HUES48 (cell line): ENCODE measurements at regions not wholly inside any gene's neighbourhood (a gene's known extent, or its start where the extent isn't known, plus 50 kb on each side); places are given as distances from the start of the nearest gene placed in this dataset.

Experiments used
- H3K27ac ChIP-seq: one replicate; pipeline ENCODE4 v1.7.0; 2013; ENCODE audit warnings: low read depth, low read length, inconsistent platforms
- H3K27me3 ChIP-seq: 2 replicates; pipeline ENCODE4 v1.6.1; 2013; ENCODE audit warnings: mild to moderate bottlenecking, low read length; ENCODE audit not compliant: control insufficient read depth, insufficient read depth
- H3K36me3 ChIP-seq: 2 replicates; pipeline ENCODE4 v1.6.1; 2013; ENCODE audit warnings: low read length; ENCODE audit not compliant: control insufficient read depth, insufficient read depth
- H3K4me1 ChIP-seq: 2 replicates; pipeline ENCODE4 v1.6.1; 2013; ENCODE audit warnings: mild to moderate bottlenecking, low read length; ENCODE audit not compliant: control insufficient read depth, insufficient read depth
- H3K4me3 ChIP-seq: 2 replicates; pipeline ENCODE4 v1.5.1; 2013; ENCODE audit warnings: mild to moderate bottlenecking, low read depth, low read length
- H3K9ac ChIP-seq: 2 replicates; pipeline ENCODE4 v1.6.1; 2013; ENCODE audit warnings: mild to moderate bottlenecking, low read depth, low read length, moderate library complexity
- H3K9me3 ChIP-seq: 2 replicates; pipeline ENCODE4 v1.6.1; 2013; ENCODE audit warnings: low read length; ENCODE audit not compliant: control insufficient read depth, insufficient read depth

DNA sequence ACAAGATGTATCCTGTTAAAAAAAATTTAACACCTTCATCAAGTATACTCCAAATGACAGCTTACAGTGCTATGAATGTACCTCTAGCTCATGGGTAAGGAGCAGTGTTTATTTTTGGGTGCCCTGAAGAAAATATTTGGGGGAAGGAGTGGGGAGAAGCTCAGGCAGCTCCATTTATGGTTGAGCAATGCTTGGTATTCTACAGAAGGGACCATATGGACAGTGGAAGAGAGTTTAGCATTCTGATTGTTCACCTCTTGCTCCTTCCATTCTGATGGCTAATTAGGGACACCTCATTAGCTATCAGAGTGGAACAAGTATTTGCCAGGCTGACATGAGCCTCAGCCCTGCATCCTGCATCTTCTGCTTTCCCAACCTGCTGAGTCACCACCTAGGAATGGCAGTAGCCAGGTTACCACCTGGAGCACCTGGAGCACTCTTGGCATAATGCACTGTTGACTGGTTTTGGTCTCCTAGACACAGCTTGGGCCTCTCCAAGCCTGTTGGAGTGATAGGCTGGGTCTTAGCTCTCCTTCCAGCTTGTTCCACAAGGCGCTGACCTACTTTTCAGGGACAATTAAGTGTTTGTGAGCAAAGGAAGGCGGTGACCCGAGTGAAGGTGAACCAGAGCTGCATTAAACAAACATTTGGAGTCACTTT, 62.0 kb upstream of the MACF1 start:
- no peaks in the 10 kb centered on the region for H3K27me3 ChIP-seq
- H3K9ac ChIP-seq = peak overlapping the region; percentile 30; the same call in 1 of the 2 replicates

GRCh38 chr1:39144924-39145323, 59.6 kb upstream of the MACF1 start:
- Histone ChIP-seq H3K9ac (no peak overlapping the region), H3K36me3 (no peaks in the 10 kb centered on the region; the same call in 1 of the 2 replicates), H3K27ac (no peak overlapping the region), H3K27me3 (no peaks in the 10 kb centered on the region), H3K4me1 (peaks cover 43% of the 10 kb centered on the region), H3K4me3 (no peak overlapping the region), H3K9me3 (no peaks in the 10 kb centered on the region)

More for the DNA sequence above, 62.0 kb upstream of the MACF1 start:
- Histone ChIP-seq H3K27ac (peak overlapping the region; percentile 80), H3K4me3 (no peak overlapping the region), H3K4me1 (peaks cover 28% of the 10 kb centered on the region), H3K9me3 (no peaks in the 10 kb centered on the region), H3K36me3 (no peaks in the 10 kb centered on the region; the same call in 1 of the 2 replicates)

DNA sequence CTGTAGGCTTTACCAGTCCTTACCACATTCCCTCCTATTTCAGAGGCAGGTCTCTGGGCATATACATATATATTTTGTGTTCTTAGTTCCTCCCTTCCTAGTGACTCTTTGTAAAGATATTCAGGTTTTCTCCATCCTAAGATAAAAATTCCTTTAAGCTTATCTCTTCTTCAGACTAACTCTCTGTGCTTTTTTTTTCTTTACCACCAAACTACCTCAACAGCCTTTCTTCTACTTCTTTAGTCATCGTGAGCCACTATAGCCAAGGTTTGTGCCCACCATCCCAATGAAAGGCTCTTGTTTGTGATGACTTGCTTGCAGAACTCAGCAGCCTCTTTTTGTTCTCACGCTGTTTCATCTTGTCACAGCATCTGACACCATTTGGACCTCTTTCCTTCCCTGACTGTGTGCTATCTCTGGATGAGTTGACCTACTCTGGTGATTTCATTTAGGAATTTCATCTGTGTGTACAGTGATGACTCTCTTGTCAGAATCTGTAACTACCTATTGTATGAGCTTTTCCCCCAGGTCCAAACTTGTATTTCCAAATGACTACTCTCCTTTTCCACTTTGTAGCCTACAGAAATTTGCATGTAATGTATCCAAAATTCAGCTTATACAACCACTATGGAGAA, 59.0 kb upstream of the MACF1 start:
- Histone ChIP-seq H3K36me3 (no peaks in the 10 kb centered on the region; the same call in 1 of the 2 replicates), H3K4me3 (no peak overlapping the region), H3K27ac (no peak overlapping the region), H3K9ac (no peak overlapping the region), H3K9me3 (no peaks in the 10 kb centered on the region), H3K4me1 (peaks cover 48% of the 10 kb centered on the region), H3K27me3 (no peaks in the 10 kb centered on the region)

GRCh38 chr1:39146681-39147080, 57.8 kb upstream of the MACF1 start:
- H3K4me3 ChIP-seq = no peak overlapping the region
- peaks cover 51% of the 10 kb centered on the region for H3K4me1 ChIP-seq
- no peak overlapping the region for H3K27ac ChIP-seq
- H3K9ac ChIP-seq = no peak overlapping the region
- H3K36me3 ChIP-seq = no peaks in the 10 kb centered on the region; the same call in 1 of the 2 replicates
- H3K27me3 ChIP-seq = no peaks in the 10 kb centered on the region
- no peaks in the 10 kb centered on the region for H3K9me3 ChIP-seq

DNA sequence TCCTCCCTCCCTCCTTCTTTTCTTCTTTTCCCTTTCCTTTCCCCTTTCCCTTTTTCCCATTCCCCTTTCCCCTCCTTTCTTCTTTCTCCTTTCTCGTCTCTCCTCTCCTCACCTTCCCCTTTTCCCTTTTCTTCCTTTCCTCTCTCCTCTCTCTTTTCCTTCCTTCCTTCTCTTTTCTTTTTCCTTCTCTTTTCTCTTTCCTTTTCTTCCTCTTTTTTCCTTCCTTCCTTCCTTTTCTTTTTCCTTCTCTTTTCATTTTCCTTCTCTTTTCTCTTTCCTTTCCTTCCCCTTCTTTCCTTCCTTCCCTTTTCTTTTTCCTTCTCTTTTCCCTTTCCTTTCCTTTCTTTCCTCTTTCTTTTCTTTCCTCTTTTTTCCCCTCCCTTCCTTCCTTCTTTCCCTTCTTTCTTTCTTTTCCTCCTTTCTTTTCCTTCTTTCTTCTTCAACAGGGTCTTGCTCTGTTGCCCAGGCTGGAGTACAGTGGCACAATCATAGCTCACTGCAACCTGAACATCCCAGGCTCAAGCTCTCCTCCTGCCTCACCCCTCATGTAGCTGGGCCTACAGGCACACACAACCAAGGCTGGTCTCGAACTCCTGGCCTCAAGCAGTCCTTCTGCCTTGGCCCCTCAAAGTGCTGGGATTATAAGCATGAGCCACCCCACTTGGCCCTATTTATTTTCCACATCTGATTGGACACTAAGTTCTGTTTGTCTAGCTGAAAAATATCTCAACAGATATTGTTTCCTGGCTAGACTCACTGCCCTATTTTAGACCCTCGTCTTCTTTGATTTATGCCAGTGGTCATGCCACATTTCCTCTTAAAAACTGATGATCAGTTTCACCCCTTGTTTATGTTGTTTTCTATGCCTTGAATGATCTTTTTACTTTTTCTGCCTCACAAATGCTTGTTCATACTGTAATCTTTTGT, 57.1 kb upstream of the MACF1 start:
- Histone ChIP-seq H3K9ac (no peak overlapping the region), H3K4me3 (no peak overlapping the region), H3K27ac (no peak overlapping the region), H3K4me1 (peaks cover 46% of the 10 kb centered on the region), H3K36me3 (no peaks in the 10 kb centered on the region; the same call in 1 of the 2 replicates), H3K27me3 (no peaks in the 10 kb centered on the region), H3K9me3 (no peaks in the 10 kb centered on the region)

DNA sequence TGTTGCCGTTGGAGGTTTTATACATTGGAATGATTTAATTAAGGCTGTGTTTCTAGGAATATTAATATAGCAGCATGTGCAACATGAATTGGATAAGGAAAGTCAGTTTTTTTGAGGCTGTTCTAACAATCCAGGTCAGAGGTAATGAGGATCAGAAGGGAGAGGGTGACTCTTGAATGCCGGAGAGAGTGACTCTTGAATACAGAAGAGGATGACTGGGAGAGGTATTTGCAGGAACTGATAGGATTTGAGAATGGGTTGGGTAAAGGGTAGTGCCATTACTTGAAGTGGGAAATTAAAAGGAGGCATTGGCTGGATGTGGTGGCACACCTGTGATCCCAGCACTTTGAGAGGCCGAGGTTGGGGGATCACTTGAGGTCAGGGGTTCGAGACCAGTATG, 55.6 kb upstream of the MACF1 start:
- H3K4me1 ChIP-seq = peaks cover 48% of the 10 kb centered on the region
- H3K9me3 ChIP-seq = no peaks in the 10 kb centered on the region
- H3K9ac ChIP-seq = no peak overlapping the region
- H3K27ac ChIP-seq = no peak overlapping the region
- no peaks in the 10 kb centered on the region for H3K27me3 ChIP-seq
- no peaks in the 10 kb centered on the region for H3K36me3 ChIP-seq
- H3K4me3 ChIP-seq = no peak overlapping the region

- no peaks in the 10 kb centered on the region for H3K36me3 ChIP-seq
- H3K9me3 ChIP-seq = no peaks in the 10 kb centered on the region
- no peak overlapping the region for H3K4me3 ChIP-seq
- no peak overlapping the region for H3K27ac ChIP-seq
- peaks cover 54% of the 10 kb centered on the region for H3K4me1 ChIP-seq
- no peaks in the 10 kb centered on the region for H3K27me3 ChIP-seq
- H3K9ac ChIP-seq = no peak overlapping the region
These were observed 55.0 kb upstream of the MACF1 start for GRCh38 chr1:39149509-39149908.

- no peak overlapping the region; the same call in 1 of the 2 replicates for H3K9ac ChIP-seq
These were observed 53.7 kb upstream of the MACF1 start for GRCh38 chr1:39150779-39151178.

DNA sequence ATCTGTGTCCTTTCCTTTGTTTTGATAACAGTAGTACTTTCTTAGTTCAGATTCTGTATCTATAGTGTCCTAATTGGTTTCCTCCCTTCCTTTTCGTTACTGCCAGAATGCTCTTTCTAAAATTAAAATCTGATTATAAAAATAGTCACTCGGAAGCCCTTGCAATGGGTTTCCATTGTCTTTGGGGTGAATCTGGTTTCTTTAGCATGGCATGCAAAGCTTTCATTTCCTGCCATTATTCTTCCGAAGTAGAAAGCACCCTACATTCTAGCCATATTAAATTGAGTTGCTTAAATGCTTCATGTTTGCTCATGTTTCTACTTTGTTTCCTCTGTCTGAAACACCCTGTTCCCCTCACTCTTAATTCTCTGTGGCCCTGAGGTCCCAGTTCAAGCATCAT, 53.2 kb upstream of the MACF1 start:
- no peak overlapping the region for H3K9ac ChIP-seq
- H3K4me1 ChIP-seq = peaks cover 63% of the 10 kb centered on the region
- no peaks in the 10 kb centered on the region for H3K9me3 ChIP-seq
- H3K27ac ChIP-seq = no peak overlapping the region
- no peaks in the 10 kb centered on the region for H3K36me3 ChIP-seq
- H3K4me3 ChIP-seq = no peak overlapping the region
- no peaks in the 10 kb centered on the region for H3K27me3 ChIP-seq

More at GRCh38 chr1:39150779-39151178, 53.7 kb upstream of the MACF1 start:
- no peaks in the 10 kb centered on the region for H3K36me3 ChIP-seq
- H3K4me3 ChIP-seq = no peak overlapping the region
- peak overlapping the region; percentile 7 for H3K27ac ChIP-seq
- peaks cover 63% of the 10 kb centered on the region for H3K4me1 ChIP-seq
- H3K9me3 ChIP-seq = no peaks in the 10 kb centered on the region
- H3K27me3 ChIP-seq = no peaks in the 10 kb centered on the region

DNA sequence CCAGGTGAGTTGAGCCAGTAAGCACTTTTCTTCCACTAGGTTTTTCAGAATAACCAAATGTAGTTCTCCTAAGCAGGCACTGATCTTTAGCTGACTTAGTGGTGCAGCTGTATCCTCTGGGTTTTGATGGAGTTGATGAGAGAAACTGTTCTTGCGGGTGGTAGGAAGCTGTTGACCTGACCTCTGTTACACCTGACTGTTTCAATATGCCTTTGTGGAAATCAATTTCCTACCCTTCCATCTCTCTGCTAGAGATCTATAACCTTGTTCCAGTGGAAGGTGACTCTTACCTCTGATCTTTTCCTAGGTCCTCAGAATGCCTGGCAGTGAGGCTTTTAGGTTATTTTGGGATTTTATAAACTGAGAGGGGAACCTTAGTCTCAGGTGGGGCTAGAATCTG, 51.6 kb upstream of the MACF1 start:
- peak overlapping the region; percentile 26 for H3K27ac ChIP-seq
- no peak overlapping the region for H3K4me3 ChIP-seq
- H3K27me3 ChIP-seq = no peaks in the 10 kb centered on the region
- H3K4me1 ChIP-seq = peaks cover 69% of the 10 kb centered on the region
- H3K36me3 ChIP-seq = no peaks in the 10 kb centered on the region
- H3K9ac ChIP-seq = no peak overlapping the region
- H3K9me3 ChIP-seq = no peaks in the 10 kb centered on the region
